ENCODE measurements at regions not wholly inside any gene's neighbourhood (a gene's known extent, or its start where the extent isn't known, plus 50 kb on each side); places are given as distances from the start of the nearest gene placed in this dataset.
"Not testable (repeated sequence)": the region's sequence is repeated elsewhere in the genome, so short reads cannot be mapped to it uniquely, and the experiment has no call there.

GRCh38 chr9:13939701-13940490, 374.0 kb downstream of the NFIB start:
- no peak for DNase-seq

DNA sequence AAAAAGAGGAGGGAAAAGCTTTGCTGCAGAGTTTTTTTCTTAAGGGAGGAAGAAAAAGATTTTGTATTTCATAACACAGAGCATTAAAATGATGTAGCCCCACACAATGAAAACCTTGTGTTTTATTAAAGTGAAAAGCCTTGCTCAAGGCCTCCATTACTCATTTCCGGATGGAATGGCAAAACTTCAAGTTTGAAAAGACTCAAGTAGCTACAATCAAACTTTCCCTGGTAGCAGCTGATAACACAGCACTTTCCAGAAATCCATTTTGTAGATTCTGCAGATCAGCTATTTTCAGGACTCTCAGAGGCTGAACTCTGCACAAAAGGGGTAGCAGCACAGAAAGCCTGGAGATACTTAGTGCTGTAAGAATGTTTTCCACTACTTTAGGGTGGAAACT, 374.8 kb downstream of the NFIB start:
- no peak for DNase-seq

- DNase-seq, result no peak
These were observed 379.5 kb downstream of the NFIB start for GRCh38 chr9:13934416-13934815.

GRCh38 chr9:13933268-13933656, 380.7 kb downstream of the NFIB start:
- no peak for DNase-seq

GRCh38 chr9:13932528-13933267, 381.2 kb downstream of the NFIB start:
- no peak for DNase-seq

GRCh38 chr9:13929013-13929412, 384.9 kb downstream of the NFIB start:
- no peak for DNase-seq

GRCh38 chr9:13923381-13923780, 390.6 kb downstream of the NFIB start:
- DNase-seq, result no peak

- DNase-seq, result no peak
These were observed 393.4 kb downstream of the NFIB start for GRCh38 chr9:13920557-13920956.

- DNase-seq, result no peak
These were observed 394.5 kb downstream of the NFIB start for GRCh38 chr9:13919401-13919800.

DNA sequence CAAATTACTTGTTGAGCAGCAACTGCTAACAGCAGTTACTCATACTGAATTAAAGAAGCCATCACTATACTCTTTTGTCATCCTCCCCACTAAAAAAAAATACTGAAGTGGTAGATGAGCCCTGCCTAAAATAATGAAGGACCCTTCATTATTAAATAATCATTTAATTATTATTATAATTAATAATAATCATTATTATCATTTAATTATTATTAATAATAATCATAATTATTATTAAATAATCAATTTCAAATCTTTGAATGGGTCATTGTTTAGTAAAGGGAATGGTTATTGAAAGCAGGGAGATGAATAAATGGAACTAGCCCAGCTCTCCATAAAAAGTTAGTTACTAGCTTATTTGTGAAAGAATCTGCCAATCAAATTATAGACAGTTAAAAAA, 396.4 kb downstream of the NFIB start:
- no peak for DNase-seq

DNA sequence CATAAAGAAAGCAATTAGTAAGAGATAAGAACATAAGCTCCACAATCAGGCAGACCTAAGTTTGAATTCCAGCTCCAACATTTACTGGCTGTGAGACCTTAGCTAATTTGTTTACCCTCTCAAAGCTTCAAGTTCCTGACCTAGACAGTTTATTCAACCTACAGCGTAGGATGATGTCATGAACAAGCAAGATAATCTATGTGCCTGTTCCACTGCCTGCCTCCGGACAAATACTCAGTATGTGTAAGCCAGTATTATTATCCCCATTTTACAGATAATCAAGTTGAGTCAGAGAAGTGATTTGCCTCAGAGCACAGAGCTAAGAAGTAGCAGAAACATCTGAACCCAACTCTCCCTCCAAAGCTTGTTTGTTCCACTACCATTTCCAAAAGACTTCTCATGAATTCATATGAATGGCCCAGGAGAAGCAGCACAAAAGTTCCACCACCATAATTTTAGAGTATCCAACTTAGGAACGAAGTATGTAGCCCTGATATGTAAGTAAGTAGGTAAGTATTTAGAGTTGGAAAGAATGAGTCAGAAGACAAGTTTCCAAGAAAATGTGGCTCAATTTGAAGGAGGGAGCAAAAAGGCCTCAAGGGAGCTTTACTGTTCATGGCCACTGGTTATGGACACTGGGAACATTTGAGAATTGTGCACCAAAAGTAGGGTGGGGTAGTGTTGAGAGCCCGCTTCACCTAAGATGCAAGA, 398.2 kb downstream of the NFIB start:
- no peak for DNase-seq

- DNase-seq, result no peak
These were observed 398.8 kb downstream of the NFIB start for GRCh38 chr9:13915131-13915530.

GRCh38 chr9:13911473-13911872, 402.5 kb downstream of the NFIB start:
- DNase-seq, result no peak

- DNase-seq, result not testable (repeated sequence)
These were observed 406.1 kb downstream of the NFIB start for GRCh38 chr9:13907842-13908241.

DNA sequence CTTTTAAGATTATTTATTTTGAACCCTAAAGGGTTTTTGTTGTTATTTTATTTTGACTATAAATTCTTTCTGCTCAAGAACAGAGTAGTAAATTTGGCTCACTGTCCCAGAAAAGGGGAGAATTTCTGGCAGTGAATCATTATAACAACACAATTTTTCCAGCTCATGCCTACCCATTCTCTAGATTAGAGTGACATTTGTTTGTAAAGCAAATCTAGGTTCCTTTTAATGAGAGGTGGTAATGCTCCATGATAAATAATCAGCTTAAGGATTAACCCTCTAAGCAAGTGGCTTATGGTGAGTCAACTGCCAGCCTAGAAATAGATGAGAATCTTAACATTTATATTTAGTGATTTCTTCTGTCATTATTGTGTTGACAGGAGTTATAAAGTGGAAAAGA, 409.2 kb downstream of the NFIB start:
- DNase-seq, result no peak

- DNase-seq, result no peak
These were observed 409.6 kb downstream of the NFIB start for GRCh38 chr9:13904311-13904710.

DNA sequence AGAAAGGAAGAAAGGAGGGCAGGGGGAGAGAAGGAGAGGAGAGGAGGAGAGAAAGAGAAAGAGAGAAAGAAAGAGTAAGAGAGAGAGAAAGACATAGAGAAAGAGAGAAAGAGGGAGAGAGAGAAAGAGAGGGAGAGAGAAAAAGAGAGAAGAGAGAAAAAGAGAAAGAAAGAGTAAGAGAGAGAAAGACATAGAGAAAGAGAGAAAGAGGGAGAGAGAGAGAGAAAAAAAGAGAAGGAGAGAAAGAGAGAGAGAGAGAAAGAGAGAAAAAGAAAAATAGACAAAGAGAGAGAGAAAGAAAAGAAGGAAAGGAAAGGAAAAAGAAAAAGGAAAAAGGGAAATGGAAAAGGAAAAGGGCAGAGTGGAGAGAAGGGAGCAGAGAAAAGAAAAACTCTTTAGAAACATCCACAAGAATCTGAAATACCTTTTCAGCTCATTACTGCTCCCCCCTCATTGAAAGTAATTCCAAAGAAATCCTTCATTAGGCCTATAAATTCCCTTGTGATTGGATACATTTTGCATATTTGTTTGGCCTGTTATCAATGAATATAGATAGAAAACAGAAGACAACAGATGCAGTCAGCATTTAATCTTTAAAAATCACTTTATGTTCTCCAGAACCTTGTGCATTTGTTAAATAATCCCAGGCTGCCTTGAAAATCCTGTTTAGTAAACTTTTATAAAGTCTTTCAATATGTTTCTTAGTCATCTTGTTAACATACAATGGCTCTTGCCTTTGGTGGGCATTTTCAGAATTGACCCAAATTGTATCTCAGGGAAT, 411.5 kb downstream of the NFIB start:
- DNase-seq, result no peak

- DNase-seq, result no peak
These were observed 412.8 kb downstream of the NFIB start for GRCh38 chr9:13901176-13901575.

DNA sequence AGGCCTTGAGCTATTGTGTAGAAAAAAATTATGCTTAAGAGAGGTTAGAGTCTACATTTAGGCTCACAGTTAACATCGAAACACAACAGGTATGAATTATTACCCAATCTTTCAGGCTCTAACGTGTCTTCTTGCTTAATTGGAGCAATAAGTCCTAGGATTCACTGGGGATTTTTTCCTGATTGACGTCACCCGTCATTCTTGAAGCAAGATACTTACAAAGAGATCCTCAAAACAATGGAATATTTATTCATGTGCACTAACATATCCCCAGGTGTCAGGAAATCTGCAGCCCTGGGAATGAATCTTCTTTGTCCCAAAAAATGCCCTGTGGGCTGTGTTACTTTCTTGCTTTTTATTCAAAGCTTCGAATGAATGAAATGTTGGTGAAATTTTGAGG, 413.5 kb downstream of the NFIB start:
- DNase-seq, result no peak

DNA sequence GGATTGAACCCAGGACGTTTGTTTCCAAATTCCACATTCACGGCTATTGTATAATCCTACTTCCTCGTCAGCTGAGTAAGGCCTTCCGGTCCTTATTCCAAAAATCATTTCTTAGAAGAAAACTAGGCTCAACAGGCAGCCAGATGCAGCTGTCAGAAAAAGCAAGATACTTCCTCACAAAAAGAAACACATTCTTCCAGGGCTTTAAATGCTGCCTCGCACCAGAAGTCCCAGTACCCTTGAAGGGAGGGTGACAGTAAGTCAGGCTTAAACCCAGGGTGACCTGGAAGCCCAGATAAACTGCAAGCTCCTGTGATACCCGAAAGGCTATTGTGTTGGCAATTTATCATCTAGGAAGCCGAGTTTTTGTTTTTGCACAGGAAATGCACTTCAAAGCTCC, 414.0 kb downstream of the NFIB start:
- DNase-seq, result no peak

GRCh38 chr9:13898957-13899356, 415.0 kb downstream of the NFIB start:
- DNase-seq, result no peak

GRCh38 chr9:13896922-13897835, 416.8 kb downstream of the NFIB start:
- no peak for DNase-seq

Data from NCI-H510A treated with DMSO at 0.1 percent for 48 hours (cell line).